Head of caudate nucleus (tissue), 42 donors: ENCODE measurements at regions not wholly inside any gene's neighbourhood (a gene's known extent, or its start where the extent isn't known, plus 50 kb on each side); places are given as distances from the start of the nearest gene placed in this dataset.

Source experiments
- DNase-seq, 42 donors: peaks; one replicate each; pipeline versions ENCODE4 v3.0.0 to v3.0.0-alpha.2; 2020 to 2021; ENCODE audit warnings: mixed read lengths in 7 of 42
- intact Hi-C: fragments of 100-400 bp; cut with DNase I; formaldehyde crosslinking; loops from one replicate; pipeline ENCODE4 v1.15.0; 2022

DNA sequence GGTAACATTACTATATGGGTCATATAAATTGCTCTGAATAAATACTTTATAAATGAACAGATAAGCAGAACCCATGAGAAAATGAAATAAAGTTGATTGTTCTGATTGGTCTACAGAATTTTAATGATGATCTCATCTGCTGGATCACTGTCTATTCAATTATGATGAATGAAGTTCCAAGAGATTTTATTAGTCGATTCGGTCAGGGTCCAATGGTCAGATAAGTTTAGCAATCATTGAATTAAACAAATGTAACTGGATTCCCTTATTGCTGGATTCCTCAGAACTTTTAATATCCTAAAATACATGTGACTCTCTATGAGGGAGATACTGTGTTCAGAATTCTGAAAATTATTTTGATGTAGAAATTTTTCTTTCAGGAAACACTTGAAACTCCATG, 715.2 kb downstream of the EPM2A start:
- intact Hi-C loops = no loop called here
- DNase-seq = no peak

DNA sequence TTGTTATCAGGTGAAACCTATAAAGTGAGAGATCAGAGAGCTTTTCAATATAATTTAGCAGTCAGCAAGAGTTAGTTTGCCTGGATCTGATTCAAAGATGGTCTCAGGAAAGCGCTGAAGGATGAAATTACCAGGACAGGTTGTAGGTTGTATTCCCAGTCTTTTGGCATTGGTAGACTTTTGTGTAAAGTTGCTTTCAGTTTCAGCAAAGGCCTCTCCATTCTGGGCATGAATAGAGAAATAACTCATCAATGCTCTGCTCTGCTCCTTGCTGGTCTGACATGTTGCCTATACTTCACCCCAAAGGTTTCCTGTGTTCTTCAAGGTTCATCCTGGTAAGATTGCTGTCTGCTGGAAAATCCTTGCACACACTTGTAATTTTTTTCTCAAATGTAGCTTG, 714.8 kb downstream of the EPM2A start:
- intact Hi-C loops = no loop called here
- no peak for DNase-seq

DNA sequence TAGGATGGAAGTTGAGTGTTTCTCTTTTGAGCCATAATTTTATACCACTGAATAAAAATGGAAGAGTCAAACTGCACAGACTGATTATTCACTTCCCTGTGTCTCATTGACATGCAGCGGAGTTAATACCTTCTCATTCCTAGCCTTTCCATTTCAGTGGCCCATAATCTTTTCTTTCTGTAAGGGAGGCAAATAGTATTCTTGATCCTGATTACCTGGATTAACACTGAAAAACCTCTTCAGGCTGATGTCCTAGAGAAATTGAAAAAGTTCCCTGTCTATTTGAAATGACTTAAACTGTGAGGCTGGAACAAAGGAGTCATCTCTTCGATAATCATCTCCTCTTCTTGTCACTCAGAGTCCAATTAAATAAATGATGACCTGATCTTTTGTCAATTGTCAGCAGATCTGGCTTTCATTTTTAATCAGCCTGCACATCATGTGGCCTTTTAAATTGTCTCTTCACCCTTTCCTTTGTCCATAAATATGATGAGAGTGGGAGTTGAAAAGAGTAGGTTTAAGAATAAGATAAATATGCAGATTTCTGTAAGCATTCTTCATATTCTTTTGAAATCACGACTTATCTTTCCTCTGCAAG, 713.0 kb downstream of the EPM2A start:
- DNase-seq = no peak
- intact Hi-C loops = no loop called here

DNA sequence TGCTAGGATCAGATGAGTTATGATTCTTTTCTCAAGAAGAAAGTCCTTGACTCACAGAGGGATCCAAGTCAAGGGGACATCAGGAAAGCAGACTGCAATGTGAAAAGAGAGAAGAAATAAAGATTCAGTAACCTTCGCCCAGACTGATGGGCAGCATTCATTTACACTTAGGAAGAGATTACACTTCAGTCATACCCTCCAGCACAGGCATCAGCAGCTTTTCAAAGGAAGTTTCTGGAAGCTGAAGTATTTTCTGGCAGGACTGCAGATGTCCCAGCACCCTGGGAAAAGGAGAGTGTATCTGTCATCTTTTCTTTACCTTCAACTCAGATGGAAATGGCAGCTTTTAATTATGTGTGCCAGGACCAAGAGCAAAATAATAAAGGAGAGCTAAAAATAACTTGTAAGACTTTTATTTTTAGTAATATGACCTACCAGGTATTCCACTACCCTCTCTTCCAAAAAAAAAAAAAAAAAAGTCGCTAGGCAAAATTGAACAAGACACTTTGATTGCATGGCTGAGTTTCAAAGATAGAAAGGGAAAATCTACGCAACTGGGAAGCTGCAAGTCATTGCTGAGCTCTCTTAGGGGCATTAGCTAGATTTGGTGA, 712.1 kb downstream of the EPM2A start:
- intact Hi-C loops = no loop called here
- no peak for DNase-seq

DNA sequence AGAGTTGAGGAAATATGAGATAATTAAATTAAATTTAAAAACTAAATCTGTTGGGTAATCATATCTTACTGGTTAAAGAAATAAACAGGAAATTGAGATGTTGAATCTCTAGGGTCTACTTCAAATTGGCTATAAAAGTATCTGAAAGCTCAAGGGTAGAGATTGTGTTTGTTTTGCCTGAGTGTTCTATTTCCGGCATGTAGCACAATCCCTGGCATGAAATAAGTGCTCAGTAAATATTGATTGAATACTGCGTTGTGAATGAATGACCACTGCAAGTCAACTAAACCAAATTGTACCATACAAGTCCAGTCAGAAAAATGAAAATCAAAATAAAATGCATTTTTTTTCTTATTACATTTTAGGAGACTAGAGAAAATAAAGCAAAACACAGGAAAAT, 709.8 kb downstream of the EPM2A start:
- no peak for DNase-seq
- intact Hi-C loops = no loop called here

DNA sequence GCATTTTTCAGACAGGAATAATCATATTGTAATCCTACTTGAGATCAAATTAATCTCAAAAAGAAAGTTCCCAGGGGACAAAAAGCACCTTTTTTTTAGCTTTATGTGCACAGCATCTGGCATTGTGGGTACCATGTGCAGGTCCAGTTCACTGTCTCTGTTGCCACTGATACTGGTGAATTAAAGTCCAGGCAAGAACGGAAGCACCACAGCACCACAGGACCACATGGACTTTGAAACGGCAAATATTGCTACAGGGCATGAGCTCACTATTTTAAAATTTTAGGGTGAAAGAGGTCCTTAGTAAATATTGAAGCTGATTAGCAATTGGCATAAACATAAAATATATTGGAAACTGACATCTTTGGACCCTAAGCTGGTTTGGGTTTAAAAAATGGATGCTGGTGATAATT, 709.0 kb downstream of the EPM2A start:
- no peak for DNase-seq
- intact Hi-C loops = no loop called here

DNA sequence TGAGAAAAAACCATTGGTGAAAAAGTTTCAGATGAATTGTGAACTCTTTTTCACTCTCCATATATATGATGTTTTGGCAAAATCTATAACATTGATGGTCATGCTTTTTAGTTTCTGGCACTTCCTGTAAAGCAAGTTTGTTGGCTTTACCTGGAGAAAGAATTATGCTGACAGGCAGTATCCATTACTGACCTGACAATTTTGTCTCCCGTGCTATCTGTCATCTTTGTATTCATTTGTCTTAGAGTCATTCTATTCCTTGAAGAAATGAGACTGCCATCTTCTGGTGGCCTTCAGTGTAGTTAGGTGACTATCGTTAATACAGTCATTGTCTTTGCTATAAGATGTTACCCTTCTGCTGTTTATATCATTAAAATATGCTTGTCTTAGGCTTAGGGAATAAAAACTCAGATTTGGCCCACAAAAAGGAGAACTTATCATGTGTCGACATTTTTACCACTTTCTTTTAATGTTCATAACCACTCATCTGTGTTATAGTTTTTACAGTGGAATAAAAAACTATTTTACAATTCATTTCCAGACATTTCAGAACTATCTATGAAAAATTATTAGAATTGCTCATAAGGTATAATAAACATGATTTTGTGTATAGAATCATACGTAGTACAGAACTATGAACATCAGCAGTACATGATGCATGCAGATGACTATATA, 707.0 kb downstream of the EPM2A start:
- DNase-seq = peak in 13 of 42 donors; percentile 9 to 59 (median 29)
- intact Hi-C loops = no loop called here

DNA sequence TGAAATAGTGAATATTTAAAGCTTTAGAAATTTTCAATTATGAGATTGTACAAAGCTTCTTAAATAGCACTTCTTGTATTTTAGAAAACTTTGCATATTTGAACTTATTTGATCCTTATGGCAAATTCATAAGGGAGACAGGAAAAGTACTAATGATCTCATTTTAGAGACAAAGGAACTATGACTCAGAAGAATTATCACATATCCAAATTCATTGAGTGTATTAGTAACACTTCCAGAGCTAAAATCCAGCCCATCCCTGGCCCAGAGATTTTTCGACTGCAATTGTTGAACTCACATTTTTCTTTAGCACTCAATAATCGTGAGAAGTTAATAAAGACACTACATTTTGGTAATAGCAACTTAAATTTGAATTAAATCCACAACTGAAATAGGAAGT, 704.3 kb downstream of the EPM2A start:
- peak in 2 of 42 donors; percentile 20 to 24 for DNase-seq
- intact Hi-C loops = no loop called here

DNA sequence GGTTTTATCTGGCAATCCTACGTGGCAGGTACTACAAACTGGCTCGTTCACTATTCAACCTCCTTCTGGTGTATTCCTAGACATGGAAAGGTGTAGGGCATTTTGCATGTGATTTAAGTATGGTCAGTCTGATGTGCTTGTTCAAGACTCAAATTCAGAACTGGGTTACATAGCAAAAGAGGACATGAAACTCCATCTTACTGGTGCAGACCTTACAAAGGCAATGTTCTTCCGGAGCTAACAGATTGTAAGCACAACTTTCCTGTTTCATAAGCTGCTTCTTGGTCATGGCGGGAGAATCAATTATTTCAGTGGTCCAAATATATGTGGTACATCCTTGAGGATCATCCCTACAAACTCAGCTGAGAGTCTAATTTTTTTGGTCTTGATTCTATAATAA, 703.4 kb downstream of the EPM2A start:
- intact Hi-C loops = no loop called here
- no peak for DNase-seq

DNA sequence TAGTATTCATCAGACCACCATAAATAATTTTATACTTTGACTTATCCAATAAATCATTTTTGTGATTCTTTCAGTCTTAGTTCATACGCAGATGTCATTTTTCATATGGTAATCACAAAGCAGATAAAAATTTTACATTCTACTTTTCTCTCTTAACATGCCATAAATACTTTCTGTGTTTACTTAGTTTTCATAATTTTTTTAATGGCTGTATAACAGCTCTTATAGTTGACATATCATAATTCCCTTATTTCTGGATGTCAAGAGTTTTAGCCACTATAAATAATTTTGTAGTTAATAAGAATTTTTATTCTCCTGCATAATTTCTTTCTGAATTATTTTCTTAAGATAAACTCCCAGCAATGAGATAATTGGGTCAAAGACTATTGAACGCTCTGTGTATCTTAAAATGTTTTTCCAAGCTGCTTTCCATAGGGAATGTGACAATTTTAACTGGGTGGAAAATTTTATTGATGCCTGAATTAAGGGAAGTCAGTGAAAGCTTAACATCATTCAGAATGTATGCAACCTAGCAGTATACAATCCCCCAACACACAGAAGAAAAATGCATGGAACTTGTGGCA, 702.7 kb downstream of the EPM2A start:
- intact Hi-C loops = no loop called here
- DNase-seq = no peak

DNA sequence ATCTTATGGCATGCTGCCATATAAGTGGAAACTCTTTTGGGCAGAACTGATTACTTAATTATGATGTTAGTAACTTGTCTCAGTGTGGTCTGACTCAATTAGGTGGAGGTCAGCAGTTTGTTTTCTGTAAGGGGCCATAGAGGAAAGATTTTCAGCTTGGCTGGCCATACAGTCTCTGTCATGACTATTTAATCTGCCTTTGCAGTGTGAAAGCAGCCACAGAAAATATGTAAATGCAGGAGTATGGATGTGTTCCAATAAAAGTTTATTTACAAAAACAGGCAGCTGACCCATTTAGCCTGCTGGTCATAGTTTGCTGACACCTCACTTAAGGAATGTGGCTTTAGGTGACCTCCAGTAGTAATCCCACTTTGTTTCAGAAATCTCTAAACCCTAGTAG, 700.7 kb downstream of the EPM2A start:
- DNase-seq = no peak

DNA sequence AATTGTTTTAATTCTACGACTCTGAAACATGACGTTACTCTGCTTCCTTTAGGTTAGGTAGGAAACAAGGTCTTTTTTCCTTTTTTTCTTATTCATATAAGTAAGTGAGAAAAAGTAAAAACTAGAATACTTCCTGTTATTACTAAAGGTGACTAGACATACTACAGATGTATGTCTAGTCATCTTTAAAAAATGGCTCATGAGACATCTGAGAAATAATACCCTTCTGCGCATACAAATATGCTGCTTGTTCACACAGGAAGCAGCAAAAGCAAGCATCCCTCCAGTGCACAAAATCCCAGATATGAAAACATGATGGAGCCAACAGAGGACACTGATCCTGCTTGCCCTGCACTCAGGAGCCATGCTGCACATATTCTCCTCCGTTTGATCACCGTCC, 699.1 kb downstream of the EPM2A start:
- intact Hi-C loops = no loop called here

More for the DNA sequence above, 700.7 kb downstream of the EPM2A start:
- intact Hi-C loops = no loop called here

DNA sequence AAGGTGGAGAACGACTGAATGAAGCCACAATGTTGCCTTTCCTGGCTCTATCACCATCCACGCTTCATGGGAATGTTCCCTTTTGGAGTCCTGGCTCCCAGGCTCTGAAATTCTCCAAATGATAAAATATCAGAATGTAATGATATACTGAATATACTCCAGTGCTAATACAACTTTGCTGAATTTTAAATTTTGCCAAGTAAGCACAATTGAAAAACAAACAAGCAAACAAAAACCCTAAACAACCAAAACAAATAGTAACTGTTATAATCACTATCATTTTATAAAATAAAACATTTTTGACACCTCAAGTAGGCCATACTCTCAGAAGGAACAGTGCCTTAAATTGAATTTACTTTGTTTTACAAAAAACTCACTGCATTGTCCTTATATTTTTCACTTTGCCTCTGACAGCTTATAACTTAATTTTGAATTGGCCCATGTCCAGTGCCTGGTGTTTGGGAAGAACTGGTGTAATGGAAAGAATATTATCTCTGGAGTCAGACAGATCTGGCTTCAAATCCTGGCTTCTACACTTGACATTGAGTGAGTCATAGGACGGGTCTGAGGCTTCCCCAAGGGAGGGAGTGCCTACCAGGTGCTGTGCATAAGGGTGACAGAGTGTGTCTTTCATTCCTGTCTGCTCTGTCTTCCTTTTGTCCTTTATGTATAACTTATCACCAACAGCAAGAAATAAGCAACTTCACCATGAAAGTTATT, 698.3 kb downstream of the EPM2A start:
- no peak for DNase-seq
- intact Hi-C loops = no loop called here

More for the DNA sequence above, 699.1 kb downstream of the EPM2A start:
- no peak for DNase-seq

DNA sequence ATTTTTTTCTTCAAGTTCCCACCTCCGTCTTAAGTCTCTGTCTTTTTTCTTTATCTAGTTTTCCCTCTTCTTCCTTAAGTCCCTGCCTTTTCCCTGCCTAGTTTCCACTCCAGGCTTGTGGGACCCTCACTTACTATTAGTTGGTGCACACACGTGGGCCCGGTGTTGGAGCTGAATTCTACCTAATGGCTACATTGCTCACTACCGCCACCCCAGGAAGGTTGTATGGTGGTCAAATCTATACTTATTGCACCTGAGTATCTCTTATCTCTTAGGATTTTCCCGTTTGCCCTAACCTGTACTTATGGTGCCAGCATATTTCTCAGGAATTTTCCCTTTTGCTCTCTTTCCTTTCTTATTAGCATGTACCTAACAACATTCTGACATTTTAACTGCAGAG, 692.8 kb downstream of the EPM2A start:
- intact Hi-C loops = no loop called here
- DNase-seq = no peak

DNA sequence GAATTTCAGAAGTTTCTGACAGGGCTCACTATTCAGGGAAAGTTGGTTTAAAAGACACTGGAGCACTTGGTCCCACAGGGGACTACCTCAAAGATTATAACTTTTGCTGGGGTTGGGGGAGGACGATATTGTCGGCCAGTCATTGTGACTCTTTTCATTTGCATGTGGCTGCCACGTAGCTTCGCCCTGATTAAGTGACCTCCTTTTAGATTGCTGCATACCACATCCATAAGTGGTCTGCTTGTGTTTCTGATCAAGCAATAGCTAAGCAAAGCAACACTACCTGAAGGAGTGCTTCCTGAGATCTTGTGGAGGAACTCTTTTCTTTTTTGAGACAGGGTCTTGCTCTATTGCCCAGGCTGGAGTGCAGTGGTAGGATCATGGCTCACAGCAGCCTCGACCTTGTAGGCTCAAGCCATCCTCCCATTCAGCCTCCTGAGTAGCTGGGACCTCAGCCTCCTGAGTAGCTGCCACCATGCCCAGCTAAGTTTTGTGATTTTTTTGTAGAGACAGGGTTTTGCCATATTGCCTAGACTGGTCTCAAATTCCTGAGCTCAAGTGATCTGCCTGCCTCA, 691.3 kb downstream of the EPM2A start:
- intact Hi-C loops = no loop called here
- DNase-seq = no peak

DNA sequence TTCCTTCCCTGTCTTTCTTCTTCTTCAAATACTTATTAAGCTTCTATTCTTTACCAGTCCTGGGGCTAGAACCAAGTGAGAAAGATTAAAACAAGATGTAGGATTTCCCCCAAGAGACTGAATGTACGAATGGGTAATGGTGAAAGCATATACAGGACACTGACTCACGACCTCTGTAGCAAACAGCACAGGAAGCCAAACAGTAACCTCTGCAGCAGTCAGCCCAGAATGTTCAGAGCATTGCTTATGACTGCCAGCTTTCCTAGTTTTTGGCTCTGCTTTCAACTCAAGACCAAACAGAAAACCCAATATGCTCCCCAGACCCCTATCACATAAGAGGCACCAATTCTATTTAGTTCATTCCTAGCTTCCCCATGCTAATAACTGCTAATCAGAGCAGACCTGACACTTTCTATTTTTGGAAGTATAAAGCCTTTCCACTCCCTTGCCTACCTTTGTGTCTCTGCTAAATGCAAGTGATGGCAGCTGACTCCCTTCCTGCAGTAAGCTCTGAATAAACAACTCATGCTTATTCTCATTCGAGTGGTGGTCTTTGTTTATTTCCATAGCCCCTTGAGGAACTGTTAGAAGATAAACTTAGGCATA, 690.6 kb downstream of the EPM2A start:
- no peak for DNase-seq
- intact Hi-C loops = no loop called here

DNA sequence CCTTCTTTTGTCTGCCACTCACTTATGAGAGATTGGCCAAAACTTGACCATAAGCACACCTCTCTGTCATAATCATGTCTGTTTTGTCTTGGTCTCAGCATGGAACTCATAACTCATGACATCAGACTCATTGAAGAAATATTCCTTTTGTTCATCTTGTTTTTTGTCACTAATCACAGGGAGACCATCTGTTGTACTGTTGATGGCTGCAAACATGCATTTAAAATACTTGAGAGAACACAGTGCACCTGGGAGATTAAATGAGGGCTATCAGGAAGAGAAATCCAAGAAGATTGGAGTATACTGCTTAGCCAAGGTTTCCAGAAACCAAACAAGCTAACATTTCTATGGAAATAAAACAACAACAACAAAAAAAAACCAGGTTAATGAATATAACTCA, 689.7 kb downstream of the EPM2A start:
- no peak for DNase-seq
- intact Hi-C loops = no loop called here

DNA sequence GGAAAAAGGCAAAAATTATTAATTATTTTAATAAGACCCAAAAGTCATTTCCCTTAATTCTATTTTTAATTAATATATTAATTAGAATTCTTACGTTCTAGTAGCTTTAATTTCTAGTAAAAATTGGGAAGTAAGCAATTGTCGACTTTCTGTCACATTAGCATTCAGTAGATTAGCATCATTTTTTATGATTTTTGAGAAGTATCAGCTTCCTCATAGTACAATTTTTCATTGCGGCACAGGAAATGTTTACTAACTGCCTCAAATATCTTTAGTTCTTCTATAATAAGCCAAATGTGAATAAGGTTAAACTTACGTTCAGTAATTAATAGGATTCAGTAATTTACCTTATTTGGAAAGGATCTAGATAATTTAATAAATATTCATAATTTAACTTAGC, 687.4 kb downstream of the EPM2A start:
- intact Hi-C loops = no loop called here
- DNase-seq = no peak

DNA sequence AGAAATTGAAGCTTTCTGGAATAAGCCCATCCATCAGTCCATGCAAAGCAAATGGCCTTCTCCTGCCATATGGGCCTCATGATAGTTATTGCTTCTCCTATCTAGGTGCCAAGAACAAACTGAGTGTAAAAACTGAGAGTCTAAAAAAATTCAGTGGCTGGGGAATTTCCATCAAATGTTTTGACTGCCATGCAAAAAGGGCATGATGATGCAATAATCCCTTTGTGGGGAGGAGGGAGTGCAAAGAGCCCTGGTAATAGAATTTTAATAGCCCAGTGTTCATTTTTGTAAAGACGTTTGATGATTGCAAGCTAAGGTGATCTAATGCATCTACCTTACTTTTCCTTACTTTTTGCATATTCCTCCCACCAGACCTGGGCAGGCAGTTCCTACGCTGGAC, 683.7 kb downstream of the EPM2A start:
- intact Hi-C loops = no loop called here
- DNase-seq = peak in 7 of 42 donors; percentile 1 to 38 (median 14)
